ENCODE measurements at regions not wholly inside any gene's neighbourhood (a gene's known extent, or its start where the extent isn't known, plus 50 kb on each side); places are given as distances from the start of the nearest gene placed in this dataset.

- TF ChIP-seq POLR2AphosphoS5 (IDR thresholded peaks at IDR 0.05) (no peak), EP300 (IDR thresholded peaks at IDR 0.05) (no peak)
- TF ChIP-seq, protein P1, sequence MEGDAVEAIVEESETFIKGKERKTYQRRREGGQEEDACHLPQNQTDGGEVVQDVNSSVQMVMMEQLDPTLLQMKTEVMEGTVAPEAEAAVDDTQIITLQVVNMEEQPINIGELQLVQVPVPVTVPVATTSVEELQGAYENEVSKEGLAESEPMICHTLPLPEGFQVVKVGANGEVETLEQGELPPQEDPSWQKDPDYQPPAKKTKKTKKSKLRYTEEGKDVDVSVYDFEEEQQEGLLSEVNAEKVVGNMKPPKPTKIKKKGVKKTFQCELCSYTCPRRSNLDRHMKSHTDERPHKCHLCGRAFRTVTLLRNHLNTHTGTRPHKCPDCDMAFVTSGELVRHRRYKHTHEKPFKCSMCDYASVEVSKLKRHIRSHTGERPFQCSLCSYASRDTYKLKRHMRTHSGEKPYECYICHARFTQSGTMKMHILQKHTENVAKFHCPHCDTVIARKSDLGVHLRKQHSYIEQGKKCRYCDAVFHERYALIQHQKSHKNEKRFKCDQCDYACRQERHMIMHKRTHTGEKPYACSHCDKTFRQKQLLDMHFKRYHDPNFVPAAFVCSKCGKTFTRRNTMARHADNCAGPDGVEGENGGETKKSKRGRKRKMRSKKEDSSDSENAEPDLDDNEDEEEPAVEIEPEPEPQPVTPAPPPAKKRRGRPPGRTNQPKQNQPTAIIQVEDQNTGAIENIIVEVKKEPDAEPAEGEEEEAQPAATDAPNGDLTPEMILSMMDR (IDR thresholded peaks at IDR 0.05) = no peak
These were observed 300.7 kb upstream of the SYT1 start for GRCh38 chr12:78563826-78564225.

All from suprapubic skin (tissue), 4 donors.